Brain microvascular endothelial cell (primary cell): ENCODE measurements at regions not wholly inside any gene's neighbourhood (a gene's known extent, or its start where the extent isn't known, plus 50 kb on each side); places are given as distances from the start of the nearest gene placed in this dataset.
"Not testable (repeated sequence)": the region's sequence is repeated elsewhere in the genome, so short reads cannot be mapped to it uniquely, and the experiment has no call there.

Experiments used
- DNase-seq: peaks from one replicate; pipeline ENCODE4 v3.0.0-alpha.2; 2020
- H3K27ac ChIP-seq: fragments of 250-450 bp; sonication (Bioruptor Pico); 2 replicates; pipeline ENCODE4 v1.5.1; 2020; ENCODE audit warnings: mild to moderate bottlenecking, moderate library complexity
- H3K27me3 ChIP-seq: fragments of 250-450 bp; sonication (Bioruptor Pico); replicated peaks from 2 replicates; pipeline ENCODE4 v1.5.1; 2020; ENCODE audit warnings: mild to moderate bottlenecking
- H3K36me3 ChIP-seq: fragments of 250-450 bp; sonication (Bioruptor Pico); replicated peaks from 2 replicates; pipeline ENCODE4 v1.5.1; 2020; ENCODE audit warnings: mild to moderate bottlenecking
- H3K4me3 ChIP-seq: 2 replicates; pipeline ENCODE4 v1.5.1; 2011; ENCODE audit warnings: low read depth, mild to moderate bottlenecking, control low read depth, low read length, moderate library complexity
- CTCF ChIP-seq: IDR thresholded peaks from 2 replicates; pipeline ENCODE4 v1.5.1; 2011; ENCODE audit warnings: low read depth, mild to moderate bottlenecking, moderate library complexity, low read length, control low read depth, inconsistent platforms; ENCODE audit errors: missing control alignments
- in situ Hi-C: cut with HindIII; loops from 2 replicates; pipeline ENCODE4 v1.10.0; 2017; ENCODE audit warnings: low sequenced_read_pairs, low pct_ligation_motif_present

DNA sequence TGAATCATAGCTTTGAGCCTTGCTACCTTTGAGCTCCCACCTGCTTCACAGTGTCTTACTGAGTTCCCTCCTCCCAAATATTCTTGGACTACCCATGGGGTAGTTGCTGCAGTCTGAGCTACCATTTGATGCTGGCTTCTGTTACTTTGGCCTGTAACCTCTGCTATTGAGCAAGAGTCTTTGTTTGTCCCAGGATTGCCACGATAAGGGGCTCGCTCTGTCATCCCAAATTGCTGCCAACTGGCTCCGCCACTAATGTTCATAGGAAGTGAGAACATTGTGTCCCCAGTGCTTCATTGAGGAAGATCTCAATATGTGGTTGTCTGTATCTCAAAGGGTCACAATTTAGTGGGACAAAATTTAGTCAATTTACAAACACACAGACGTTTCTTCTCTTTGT is 103.8 kb downstream of the TRIM43 start:
- in situ Hi-C loops = no loop called here
- Histone ChIP-seq H3K27ac (no peak overlapping the region), H3K36me3 (no peaks in the 10 kb centered on the region), H3K4me3 (no peak overlapping the region), H3K27me3 (no peaks in the 10 kb centered on the region)
- no peak for TF ChIP-seq CTCF
- DNase-seq = no peak

- Histone ChIP-seq H3K36me3 (no peaks in the 10 kb centered on the region), H3K27ac (no peak overlapping the region), H3K4me3 (no peak overlapping the region), H3K27me3 (no peaks in the 10 kb centered on the region)
- TF ChIP-seq CTCF = no peak
- DNase-seq = no peak
- in situ Hi-C loops = no loop called here
Measured at GRCh38 chr2:95698146-95698545, 106.3 kb downstream of the TRIM43 start.

DNA sequence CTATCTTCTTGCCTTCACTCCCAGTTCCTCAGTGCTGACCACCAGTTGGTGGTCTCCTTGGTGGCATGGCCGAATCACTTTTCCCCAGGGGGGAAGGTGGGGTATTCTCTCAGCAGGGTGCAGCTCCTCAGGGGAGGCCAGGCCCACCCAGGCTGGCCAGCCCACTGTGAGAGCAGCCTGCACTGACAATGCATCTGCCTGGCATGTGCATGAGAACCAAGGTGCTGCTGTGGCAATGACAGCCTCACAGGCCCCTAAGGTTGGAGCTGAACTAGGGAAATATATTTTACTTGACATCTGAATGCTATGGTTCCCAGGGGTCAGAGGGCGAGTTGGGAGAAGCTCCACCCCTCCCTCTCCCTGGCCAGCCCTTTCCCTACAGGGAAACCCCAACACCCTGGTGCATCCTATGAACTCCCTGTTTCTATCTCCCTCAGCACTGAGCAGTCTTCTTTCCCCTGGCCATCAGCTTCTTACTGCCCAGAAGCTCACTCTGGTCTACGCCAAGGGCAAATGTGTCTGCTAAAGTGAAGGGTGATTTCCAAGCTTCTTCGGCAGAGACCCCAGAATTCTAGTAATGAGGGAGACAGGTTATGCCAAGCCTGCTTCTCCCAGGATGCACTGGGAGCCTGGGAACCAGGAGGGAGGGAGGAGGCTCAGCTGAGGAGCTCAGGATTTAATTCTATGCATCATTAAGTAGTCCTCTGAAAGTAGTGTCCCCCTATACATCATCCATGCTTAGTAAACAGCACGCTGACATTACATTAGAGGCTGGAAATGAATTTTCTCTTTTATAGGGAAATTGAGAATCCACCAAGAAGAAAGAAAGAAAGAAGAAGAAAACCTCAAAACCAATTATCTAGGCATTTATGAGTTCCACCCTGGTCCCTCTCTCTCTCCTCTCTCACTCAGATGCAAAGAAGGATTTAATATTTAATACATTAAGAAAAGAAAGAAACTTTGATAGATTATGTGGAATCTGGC is 107.7 kb downstream of the TRIM43 start:
- H3K27ac ChIP-seq, in situ Hi-C loops, H3K27me3 ChIP-seq, H3K4me3 ChIP-seq, DNase-seq, H3K36me3 ChIP-seq: not testable (repeated sequence)

GRCh38 chr2:95700519-95700918 is 108.7 kb downstream of the TRIM43 start:
- H3K36me3 ChIP-seq = no peaks in the 10 kb centered on the region
- H3K27ac ChIP-seq = no peak overlapping the region
- TF ChIP-seq CTCF = no peak
- in situ Hi-C loops = no loop called here
- H3K27me3 ChIP-seq = no peaks in the 10 kb centered on the region
- no peak overlapping the region for H3K4me3 ChIP-seq
- no peak for DNase-seq

DNA sequence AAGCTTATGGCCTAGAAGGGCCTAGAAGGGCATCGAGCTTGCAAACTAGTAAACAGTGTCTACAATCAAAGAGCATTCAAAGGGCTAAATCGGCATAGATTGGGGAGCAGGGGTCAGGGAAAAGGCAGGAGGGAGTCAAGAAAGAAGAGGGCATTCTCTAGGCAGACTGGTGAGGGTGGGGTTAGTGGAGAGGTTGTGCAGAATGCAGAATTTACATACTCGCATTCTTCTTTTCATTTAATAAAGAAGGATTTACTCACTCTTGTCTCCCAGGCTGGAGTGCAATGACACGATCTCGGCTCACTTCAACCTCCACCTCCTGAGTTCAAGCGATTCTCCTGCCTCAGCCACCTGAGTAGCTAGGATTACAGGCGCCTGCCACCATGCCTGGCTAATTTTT is 110.7 kb downstream of the TRIM43 start:
- no peaks in the 10 kb centered on the region for H3K36me3 ChIP-seq
- H3K4me3 ChIP-seq = no peak overlapping the region
- DNase-seq = no peak
- in situ Hi-C loops = no loop called here
- H3K27ac ChIP-seq = no peak overlapping the region
- H3K27me3 ChIP-seq = no peaks in the 10 kb centered on the region
- no peak for TF ChIP-seq CTCF

GRCh38 chr2:95707161-95707560 is 115.4 kb downstream of the TRIM43 start:
- H3K36me3 ChIP-seq, H3K27ac ChIP-seq, in situ Hi-C loops, H3K27me3 ChIP-seq, H3K4me3 ChIP-seq, DNase-seq: not testable (repeated sequence)

- no peak for DNase-seq
- in situ Hi-C loops = no loop called here
- Histone ChIP-seq H3K27ac (no peak overlapping the region), H3K36me3 (no peaks in the 10 kb centered on the region), H3K4me3 (no peak overlapping the region), H3K27me3 (no peaks in the 10 kb centered on the region)
- TF ChIP-seq CTCF = no peak
Measured at GRCh38 chr2:95707837-95708236, 116.0 kb downstream of the TRIM43 start.
